Upper lobe of left lung (tissue), 4 donors: ENCODE measurements at regions not wholly inside any gene's neighbourhood (a gene's known extent, or its start where the extent isn't known, plus 50 kb on each side); places are given as distances from the start of the nearest gene placed in this dataset.

Experiments
- POLR2AphosphoS5 ChIP-seq, 2 donors: sonication (generic); formaldehyde crosslinking; IDR thresholded peaks; one replicate each; pipeline ENCODE4 v1.5.1; 2017; ENCODE audit warnings: antibody characterized with exemption in 2 of 2
- TF ChIP-seq, protein P1 (sequence below), 6 experiments: fragments of 450-650 bp in 4 of 6; fragments of 200-600 bp in 2 of 6; sonication (generic) in 2 of 6; IDR thresholded peaks; one replicate each; pipeline ENCODE4 v1.5.1; 2016 to 2019; ENCODE audit warnings: antibody characterized with exemption in 6 of 6

- TF ChIP-seq, protein P1, sequence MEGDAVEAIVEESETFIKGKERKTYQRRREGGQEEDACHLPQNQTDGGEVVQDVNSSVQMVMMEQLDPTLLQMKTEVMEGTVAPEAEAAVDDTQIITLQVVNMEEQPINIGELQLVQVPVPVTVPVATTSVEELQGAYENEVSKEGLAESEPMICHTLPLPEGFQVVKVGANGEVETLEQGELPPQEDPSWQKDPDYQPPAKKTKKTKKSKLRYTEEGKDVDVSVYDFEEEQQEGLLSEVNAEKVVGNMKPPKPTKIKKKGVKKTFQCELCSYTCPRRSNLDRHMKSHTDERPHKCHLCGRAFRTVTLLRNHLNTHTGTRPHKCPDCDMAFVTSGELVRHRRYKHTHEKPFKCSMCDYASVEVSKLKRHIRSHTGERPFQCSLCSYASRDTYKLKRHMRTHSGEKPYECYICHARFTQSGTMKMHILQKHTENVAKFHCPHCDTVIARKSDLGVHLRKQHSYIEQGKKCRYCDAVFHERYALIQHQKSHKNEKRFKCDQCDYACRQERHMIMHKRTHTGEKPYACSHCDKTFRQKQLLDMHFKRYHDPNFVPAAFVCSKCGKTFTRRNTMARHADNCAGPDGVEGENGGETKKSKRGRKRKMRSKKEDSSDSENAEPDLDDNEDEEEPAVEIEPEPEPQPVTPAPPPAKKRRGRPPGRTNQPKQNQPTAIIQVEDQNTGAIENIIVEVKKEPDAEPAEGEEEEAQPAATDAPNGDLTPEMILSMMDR (IDR thresholded peaks at IDR 0.05): no peak
- TF ChIP-seq POLR2AphosphoS5 (IDR thresholded peaks at IDR 0.05): no peak
These were observed 1115.2 kb upstream of the MIR17HG start for GRCh38 chr13:90232291-90232690.
